Ovary (tissue), 3 donors: ENCODE measurements at regions not wholly inside any gene's neighbourhood (a gene's known extent, or its start where the extent isn't known, plus 50 kb on each side); places are given as distances from the start of the nearest gene placed in this dataset.

Source experiments
- CTCF ChIP-seq, 3 donors: fragments of 450-650 bp in 2 of 3; fragments of 200-600 bp in 1 of 3; IDR thresholded peaks; one replicate each; pipeline versions ENCODE4 v1.5.1 to v1.8.0; 2016 to 2022; ENCODE audit warnings: antibody characterized with exemption in 3 of 3, mild to moderate bottlenecking in 1 of 3
- POLR2A ChIP-seq: fragments of 450-650 bp; IDR thresholded peaks from one replicate; pipeline ENCODE4 v1.6.1; 2017; ENCODE audit warnings: antibody characterized with exemption, mild to moderate bottlenecking, moderate library complexity
- donor health status: DM: no; HTN: no; CAD: no.

GRCh38 chr5:54757541-54757940 is 227.9 kb downstream of the ESM1 start:
- TF ChIP-seq POLR2A (no peak), CTCF (IDR thresholded peaks at IDR 0.05) (no peak)
